Neural cell (in vitro differentiated cells): ENCODE measurements at regions not wholly inside any gene's neighbourhood (a gene's known extent, or its start where the extent isn't known, plus 50 kb on each side); places are given as distances from the start of the nearest gene placed in this dataset.

Source experiments
- H2AFZ ChIP-seq: fragments of 200-600, 300-800 bp; sonication (generic), shearing (Covaris generic); 2 replicates; pipeline ENCODE4 v1.6.0; 2014; ENCODE audit warnings: low read depth, mild to moderate bottlenecking, antibody characterized with exemption, low read length, moderate library complexity
- H3F3A ChIP-seq: fragments of 200-600 bp; shearing (Covaris generic); 2 replicates; pipeline ENCODE4 v1.6.1; 2016; ENCODE audit warnings: mild to moderate bottlenecking, moderate library complexity, mixed read lengths, antibody characterized with exemption, low read length; ENCODE audit not compliant: insufficient read depth, poor library complexity, severe bottlenecking
- H3K27ac ChIP-seq: fragments of 200-600, 300-800 bp; sonication (generic), shearing (Covaris generic); 2 replicates; pipeline ENCODE4 v1.5.1; 2014; ENCODE audit warnings: mild to moderate bottlenecking, low read length, moderate library complexity
- H3K27me3 ChIP-seq: fragments of 300-800, 200-600 bp; sonication (generic), shearing (Covaris generic); 2 replicates; pipeline ENCODE4 v1.6.0; 2014; ENCODE audit warnings: mild to moderate bottlenecking, low read depth, low read length, moderate library complexity; ENCODE audit not compliant: insufficient read depth
- H3K36me3 ChIP-seq: fragments of 300-800, 200-600 bp; sonication (generic), shearing (Covaris generic); 2 replicates; pipeline ENCODE4 v1.5.1; 2014; ENCODE audit warnings: mild to moderate bottlenecking, antibody characterized with exemption, low read length, moderate library complexity; ENCODE audit not compliant: insufficient read depth
- H3K4me2 ChIP-seq: fragments of 300-800, 200-600 bp; sonication (generic), shearing (Covaris generic); 2 replicates; pipeline ENCODE4 v1.6.0; 2014; ENCODE audit warnings: mild to moderate bottlenecking, low read length
- H3K4me3 ChIP-seq: fragments of 300-800, 200-600 bp; sonication (generic), shearing (Covaris generic); 2 replicates; pipeline ENCODE4 v1.5.1; 2014; ENCODE audit warnings: mild to moderate bottlenecking, low read length, moderate library complexity
- H3K79me2 ChIP-seq: fragments of 200-600 bp; shearing (Covaris generic); replicated peaks from 2 replicates; pipeline ENCODE4 v1.6.0; 2014; ENCODE audit warnings: mild to moderate bottlenecking, low read length, moderate library complexity; ENCODE audit not compliant: insufficient read depth
- H3K9ac ChIP-seq: fragments of 300-800, 200-600 bp; sonication (generic), shearing (Covaris generic); 2 replicates; pipeline ENCODE4 v1.6.1; 2016; ENCODE audit warnings: mild to moderate bottlenecking, low read length, mixed read lengths
- H3K9me2 ChIP-seq: fragments of 200-600 bp; shearing (Covaris generic); 2 replicates; pipeline ENCODE4 v1.6.1; 2016; ENCODE audit warnings: mild to moderate bottlenecking, low read length, mixed read lengths; ENCODE audit not compliant: insufficient read depth
- H3K9me3 ChIP-seq: fragments of 200-600, 300-800 bp; sonication (generic), shearing (Covaris generic); 2 replicates; pipeline ENCODE4 v1.6.1; 2016; ENCODE audit warnings: mild to moderate bottlenecking, mixed run types, low read length, moderate library complexity, mixed read lengths
- H4K20me1 ChIP-seq: fragments of 200-600 bp; shearing (Covaris generic); 2 replicates; pipeline ENCODE4 v1.6.1; 2016; ENCODE audit warnings: mild to moderate bottlenecking, mixed run types; ENCODE audit not compliant: insufficient read depth
- CTCF ChIP-seq: fragments of 450-650 bp; IDR thresholded peaks from 2 replicates; pipeline ENCODE4 v1.5.1; 2014; ENCODE audit warnings: antibody characterized with exemption, mild to moderate bottlenecking, moderate library complexity; ENCODE audit not compliant: poor library complexity, severe bottlenecking
- EP300 ChIP-seq: fragments of 450-650 bp; conservative IDR thresholded peaks from 2 replicates; pipeline ENCODE4 v1.6.1; 2014; ENCODE audit warnings: antibody characterized with exemption, mild to moderate bottlenecking, moderate library complexity; ENCODE audit not compliant: poor library complexity, severe bottlenecking
- EZH2 ChIP-seq: fragments of 200-600, 300-800 bp; shearing (Covaris generic), sonication (generic); IDR thresholded peaks from 2 replicates; pipeline ENCODE4 v1.6.1; 2014; ENCODE audit warnings: antibody characterized with exemption, low read length, borderline replicate concordance, mild to moderate bottlenecking; ENCODE audit not compliant: insufficient read depth, poor library complexity, severe bottlenecking
- MXI1 ChIP-seq: fragments of 450-650 bp; conservative IDR thresholded peaks from 2 replicates; pipeline ENCODE4 v1.6.1; 2014; ENCODE audit warnings: antibody characterized with exemption, mild to moderate bottlenecking; ENCODE audit not compliant: poor library complexity, severe bottlenecking
- POLR2AphosphoS5 ChIP-seq: IDR thresholded peaks from 2 replicates; pipeline ENCODE4 v1.6.1; 2012
- RAD21 ChIP-seq: fragments of 450-650 bp; conservative IDR thresholded peaks from 2 replicates; pipeline ENCODE4 v1.6.1; 2014; ENCODE audit warnings: antibody characterized with exemption, mild to moderate bottlenecking, moderate library complexity
- REST ChIP-seq: IDR thresholded peaks from 2 replicates; pipeline ENCODE4 v1.6.1; 2012; ENCODE audit warnings: borderline replicate concordance
- SMC3 ChIP-seq: fragments of 450-650 bp; conservative IDR thresholded peaks from 2 replicates; pipeline ENCODE4 v1.6.1; 2014; ENCODE audit warnings: antibody characterized with exemption, mild to moderate bottlenecking, moderate library complexity; ENCODE audit not compliant: poor library complexity
- TAF1 ChIP-seq: IDR thresholded peaks from 2 replicates; pipeline ENCODE4 v1.6.1; 2012; ENCODE audit warnings: low read depth

- TF ChIP-seq SMC3 (no peak), EZH2 (no peak), MXI1 (no peak), TAF1 (no peak), CTCF (no peak), RAD21 (no peak), POLR2AphosphoS5 (no peak), EP300 (no peak), REST (no peak)
- no peak overlapping the region for H2AFZ ChIP-seq
- no peak overlapping the region for H3K27ac ChIP-seq
- no peaks in the 10 kb centered on the region for H3K27me3 ChIP-seq
- no peaks in the 10 kb centered on the region for H3K79me2 ChIP-seq
- no peak overlapping the region for H3K4me2 ChIP-seq
- no peaks in the 10 kb centered on the region for H3K36me3 ChIP-seq
- no peak overlapping the region for H3K4me3 ChIP-seq
- no peaks in the 10 kb centered on the region for H4K20me1 ChIP-seq
- no peaks in the 10 kb centered on the region for H3K9me2 ChIP-seq
- H3K9ac ChIP-seq, result no peak overlapping the region
- H3K9me3 ChIP-seq, result no peaks in the 10 kb centered on the region
- no peaks in the 10 kb centered on the region for H3F3A ChIP-seq
Observed at GRCh38 chr18:53629337-53629736, 595.1 kb downstream of the MBD2 start.

GRCh38 chr18:53625997-53626599, 598.4 kb downstream of the MBD2 start:
- Histone ChIP-seq H3K9me2 (no peaks in the 10 kb centered on the region), H3K4me2 (no peak overlapping the region), H3K27ac (no peak overlapping the region), H4K20me1 (no peaks in the 10 kb centered on the region), H3K9ac (no peak overlapping the region), H3K4me3 (no peak overlapping the region), H3K9me3 (no peaks in the 10 kb centered on the region), H2AFZ (no peak overlapping the region), H3K27me3 (no peaks in the 10 kb centered on the region), H3F3A (no peaks in the 10 kb centered on the region), H3K79me2 (no peaks in the 10 kb centered on the region), H3K36me3 (no peaks in the 10 kb centered on the region)
- TF ChIP-seq TAF1, result no peak
- TF ChIP-seq REST, result no peak
- no peak for TF ChIP-seq EP300
- TF ChIP-seq CTCF, result no peak
- TF ChIP-seq EZH2, result no peak
- no peak for TF ChIP-seq POLR2AphosphoS5
- no peak for TF ChIP-seq RAD21
